LNCaP clone FGC (cell line): ENCODE measurements at regions not wholly inside any gene's neighbourhood (a gene's known extent, or its start where the extent isn't known, plus 50 kb on each side); places are given as distances from the start of the nearest gene placed in this dataset.
"Not testable (repeated sequence)": the region's sequence is repeated elsewhere in the genome, so short reads cannot be mapped to it uniquely, and the experiment has no call there.

Source experiments
- DNase-seq: peaks from one replicate; pipeline ENCODE4 v3.0.0-alpha.2; 2011; ENCODE audit warnings: low read depth
- H3K4me3 ChIP-seq: 2 replicates; pipeline ENCODE4 v1.5.1; 2011; ENCODE audit warnings: mild to moderate bottlenecking, low read depth, low read length, control low read depth
- CTCF ChIP-seq: IDR thresholded peaks from 2 replicates; pipeline ENCODE4 v1.5.1; 2012; ENCODE audit warnings: mild to moderate bottlenecking; ENCODE audit not compliant: control insufficient read depth, insufficient read depth; ENCODE audit errors: extremely low read depth

- no peak for TF ChIP-seq CTCF
- no peak for DNase-seq
- no peak overlapping the region for H3K4me3 ChIP-seq
Observed at GRCh38 chr6:115582386-115582785, 478.3 kb downstream of the FRK start.

GRCh38 chr6:115579565-115579964 lies 481.1 kb downstream of the FRK start:
- H3K4me3 ChIP-seq, DNase-seq: not testable (repeated sequence)

- no peak overlapping the region for H3K4me3 ChIP-seq
- no peak for DNase-seq
- no peak for TF ChIP-seq CTCF
Observed at GRCh38 chr6:115577270-115577669, 483.4 kb downstream of the FRK start.

- DNase-seq = no peak
- TF ChIP-seq CTCF = no peak
- no peak overlapping the region for H3K4me3 ChIP-seq
Observed at GRCh38 chr6:115575285-115575684, 485.4 kb downstream of the FRK start.

GRCh38 chr6:115573861-115574260 lies 486.8 kb downstream of the FRK start:
- no peak for DNase-seq
- no peak for TF ChIP-seq CTCF
- no peak overlapping the region for H3K4me3 ChIP-seq

- TF ChIP-seq CTCF = no peak
- H3K4me3 ChIP-seq = no peak overlapping the region
- DNase-seq = no peak
Observed at GRCh38 chr6:115570331-115570730, 490.4 kb downstream of the FRK start.

GRCh38 chr6:115554060-115554459 lies 506.6 kb downstream of the FRK start:
- no peak overlapping the region for H3K4me3 ChIP-seq
- TF ChIP-seq CTCF = no peak
- no peak for DNase-seq

- TF ChIP-seq CTCF = no peak
- no peak for DNase-seq
- H3K4me3 ChIP-seq = no peak overlapping the region
Observed at GRCh38 chr6:115551527-115551926, 509.2 kb downstream of the FRK start.
